A673 (cell line): ENCODE measurements at regions not wholly inside any gene's neighbourhood (a gene's known extent, or its start where the extent isn't known, plus 50 kb on each side); places are given as distances from the start of the nearest gene placed in this dataset.

Source experiments
- BruUV-seq: library from RNA; stranded (reverse); fragments of 400-500 nt; replicated peaks from 2 replicates; lab custom pipeline; 2021; lab: Mats Ljungman, UMichigan
- CTCF ChIA-PET: fragments of 300-600 bp; sonication (Branson Sonifier 250); formaldehyde crosslinking; loops from one replicate; lab custom pipeline; 2022; ENCODE audit warnings: antibody characterized with exemption; lab: Charles Lee
- POLR2A ChIA-PET: fragments of 300-600 bp; sonication (Branson Sonifier 250); formaldehyde crosslinking; loops from one replicate; lab custom pipeline; 2022; ENCODE audit warnings: antibody characterized with exemption; ENCODE audit not compliant: low non-redundant PET; lab: Charles Lee
- DNase-seq: peaks from one replicate; pipeline ENCODE4 v3.0.0-alpha.2; 2015; ENCODE audit warnings: low spot score
- H3K27ac ChIP-seq: fragments of 200-600 bp; sonication (generic); 2 replicates; pipeline ENCODE4 v1.5.1; 2016; ENCODE audit warnings: mixed run types, low read depth, mild to moderate bottlenecking, mixed read lengths, antibody characterized with exemption, low read length; ENCODE audit not compliant: poor library complexity, severe bottlenecking
- H3K27me3 ChIP-seq: fragments of 200-600 bp; sonication (generic); replicated peaks from 2 replicates; pipeline ENCODE4 v1.6.1; 2017; ENCODE audit warnings: mixed run types, low read depth, mild to moderate bottlenecking, mixed read lengths, antibody characterized with exemption, low read length; ENCODE audit not compliant: insufficient read depth, poor library complexity
- H3K36me3 ChIP-seq: fragments of 200-600 bp; sonication (generic); 2 replicates; pipeline ENCODE4 v1.6.1; 2016; ENCODE audit warnings: mixed run types, mild to moderate bottlenecking, mixed read lengths, antibody characterized with exemption, low read length; ENCODE audit not compliant: insufficient read depth, poor library complexity, severe bottlenecking
- H3K4me1 ChIP-seq: fragments of 200-600 bp; sonication (generic); 2 replicates; pipeline ENCODE4 v1.6.1; 2017; ENCODE audit warnings: mixed run types, mild to moderate bottlenecking, mixed read lengths, antibody characterized with exemption, low read length; ENCODE audit not compliant: insufficient read depth, poor library complexity, severe bottlenecking
- H3K4me3 ChIP-seq: fragments of 200-600 bp; sonication (generic); 2 replicates; pipeline ENCODE4 v1.5.1; 2016; ENCODE audit warnings: low read depth, mixed run types, mild to moderate bottlenecking, mixed read lengths, low read length; ENCODE audit not compliant: poor library complexity, severe bottlenecking
- H3K9me3 ChIP-seq: fragments of 200-600 bp; sonication (generic); 2 replicates; pipeline ENCODE4 v1.6.1; 2016; ENCODE audit warnings: mixed run types, low read depth, mild to moderate bottlenecking, mixed read lengths, antibody characterized with exemption, low read length; ENCODE audit not compliant: poor library complexity, severe bottlenecking
- CTCF ChIP-seq: fragments of 300-800, 200-600 bp; sonication (generic); conservative IDR thresholded peaks from 2 replicates; pipeline ENCODE4 v1.5.1; 2017; ENCODE audit warnings: low read depth, mild to moderate bottlenecking, antibody characterized with exemption, low read length, moderate library complexity, mixed read lengths
- EZH2 ChIP-seq: fragments of 200-600 bp; sonication (generic); IDR thresholded peaks from 2 replicates; pipeline ENCODE4 v1.6.1; 2017; ENCODE audit warnings: borderline replicate concordance, low read depth, mild to moderate bottlenecking, mixed read lengths, antibody characterized with exemption, low read length; ENCODE audit not compliant: poor library complexity, severe bottlenecking
- intact Hi-C: fragments of 100-400 bp; cut with micrococcal nuclease; formaldehyde crosslinking; loops from one replicate; pipeline ENCODE4 v1.10.0; 2022; ENCODE audit not compliant: unreplicated experiment

GRCh38 chr15:38075466-38075865 lies 141.0 kb downstream of the TMCO5A start:
- CTCF ChIA-PET = no interaction called here
- Histone ChIP-seq H3K27ac (no peak overlapping the region), H3K9me3 (no peaks in the 10 kb centered on the region), H3K4me3 (no peak overlapping the region), H3K4me1 (peaks cover 3% of the 10 kb centered on the region), H3K27me3 (no peaks in the 10 kb centered on the region), H3K36me3 (no peaks in the 10 kb centered on the region)
- intact Hi-C loops = no loop called here
- no peak for DNase-seq
- TF ChIP-seq CTCF (no peak), EZH2 (no peak)
- BruUV-seq = no TSS peak
- POLR2A ChIA-PET = no interaction called here

GRCh38 chr15:38076786-38077185 lies 142.3 kb downstream of the TMCO5A start:
- Histone ChIP-seq H3K9me3 (no peaks in the 10 kb centered on the region), H3K27me3 (no peaks in the 10 kb centered on the region), H3K36me3 (no peaks in the 10 kb centered on the region), H3K27ac (no peak overlapping the region), H3K4me3 (no peak overlapping the region), H3K4me1 (peaks cover 3% of the 10 kb centered on the region)
- POLR2A ChIA-PET = no interaction called here
- TF ChIP-seq EZH2 (no peak), CTCF (no peak)
- CTCF ChIA-PET = no interaction called here
- DNase-seq = no peak
- intact Hi-C loops = no loop called here
- no TSS peak for BruUV-seq

GRCh38 chr15:38079236-38079635 lies 144.8 kb downstream of the TMCO5A start:
- TF ChIP-seq CTCF (no peak), EZH2 (no peak)
- Histone ChIP-seq H3K4me3 (no peak overlapping the region), H3K4me1 (no peaks in the 10 kb centered on the region), H3K27ac (no peak overlapping the region), H3K36me3 (no peaks in the 10 kb centered on the region), H3K27me3 (no peaks in the 10 kb centered on the region), H3K9me3 (no peaks in the 10 kb centered on the region)
- CTCF ChIA-PET = no interaction called here
- intact Hi-C loops = no loop called here
- BruUV-seq = no TSS peak
- POLR2A ChIA-PET = no interaction called here
- DNase-seq = no peak
